Mesendoderm (in vitro differentiated cells): ENCODE measurements at regions not wholly inside any gene's neighbourhood (a gene's known extent, or its start where the extent isn't known, plus 50 kb on each side); places are given as distances from the start of the nearest gene placed in this dataset.

Experiments used
- DNase-seq: peaks from one replicate; pipeline ENCODE4 v3.0.0; 2013
- H2AK5ac ChIP-seq: 2 replicates; pipeline ENCODE4 v1.6.1; 2013; ENCODE audit warnings: low read length, inconsistent platforms
- H2BK120ac ChIP-seq: 2 replicates; pipeline ENCODE4 v1.6.1; 2013; ENCODE audit warnings: low read depth, mild to moderate bottlenecking, low read length, moderate library complexity, mixed read lengths
- H2BK15ac ChIP-seq: replicated peaks from 2 replicates; pipeline ENCODE4 v1.6.1; 2013; ENCODE audit warnings: low read depth, mild to moderate bottlenecking, moderate library complexity
- H2BK5ac ChIP-seq: 2 replicates; pipeline ENCODE4 v1.6.1; 2013; ENCODE audit warnings: low read length, inconsistent platforms
- H3K18ac ChIP-seq: 2 replicates; pipeline ENCODE4 v1.6.1; 2013; ENCODE audit warnings: mild to moderate bottlenecking, low read length, mixed read lengths
- H3K23ac ChIP-seq: one replicate; pipeline ENCODE4 v1.6.1; 2013; ENCODE audit warnings: low read length
- H3K27ac ChIP-seq: 2 replicates; pipeline ENCODE4 v1.5.1; 2013; ENCODE audit warnings: low read depth, mild to moderate bottlenecking, inconsistent platforms, low read length, moderate library complexity
- H3K27me3 ChIP-seq: 2 replicates; pipeline ENCODE4 v1.6.1; 2013; ENCODE audit warnings: low read length, control low read depth, mild to moderate bottlenecking, inconsistent platforms; ENCODE audit not compliant: insufficient read depth, poor library complexity
- H3K36me3 ChIP-seq: 2 replicates; pipeline ENCODE4 v1.6.1; 2013; ENCODE audit warnings: low read length, inconsistent platforms; ENCODE audit not compliant: control insufficient read depth, insufficient read depth
- H3K4ac ChIP-seq: one replicate; pipeline ENCODE4 v1.6.1; 2013; ENCODE audit warnings: low read depth, mild to moderate bottlenecking, low read length, moderate library complexity
- H3K4me1 ChIP-seq: 2 replicates; pipeline ENCODE4 v1.6.1; 2013; ENCODE audit warnings: low read depth, low read length, inconsistent platforms; ENCODE audit not compliant: control insufficient read depth
- H3K4me2 ChIP-seq: 2 replicates; pipeline ENCODE4 v1.6.1; 2013; ENCODE audit warnings: low read length
- H3K4me3 ChIP-seq: 2 replicates; pipeline ENCODE4 v1.5.1; 2013; ENCODE audit warnings: mild to moderate bottlenecking, low read length
- H3K56ac ChIP-seq: one replicate; pipeline ENCODE4 v1.6.1; 2013; ENCODE audit warnings: low read length
- H3K79me1 ChIP-seq: 2 replicates; pipeline ENCODE4 v1.6.1; 2013; ENCODE audit warnings: low read length, inconsistent platforms
- H3K79me2 ChIP-seq: 2 replicates; pipeline ENCODE4 v1.6.1; 2013; ENCODE audit warnings: mild to moderate bottlenecking, low read length; ENCODE audit not compliant: control insufficient read depth, insufficient read depth
- H3K9ac ChIP-seq: 2 replicates; pipeline ENCODE4 v1.6.1; 2013; ENCODE audit warnings: low read length, inconsistent platforms
- H4K5ac ChIP-seq: one replicate; pipeline ENCODE4 v1.6.1; 2013; ENCODE audit warnings: low read length
- H4K8ac ChIP-seq: one replicate; pipeline ENCODE4 v1.6.1; 2013; ENCODE audit warnings: low read depth, mild to moderate bottlenecking, control low read depth, low read length, moderate library complexity
- WGBS: extraction: QIAGEN DNeasy Blood & Tissue Kit; methylation state at CpG from one replicate; pipeline ENCODE4 v1.1.7; 2013; ENCODE audit warnings: low lambda C conversion rate, missing lambda C conversion rate; ENCODE audit not compliant: insufficient coverage; ENCODE audit errors: extremely low coverage; 5-methylcytosine and 5-hydroxymethylcytosine counted together

GRCh38 chr14:88937706-88938105 is 113.3 kb downstream of the TTC8 start:
- Histone ChIP-seq H4K5ac (no peak overlapping the region), H2BK120ac (no peak overlapping the region), H3K79me2 (no peaks in the 10 kb centered on the region), H2BK5ac (no peak overlapping the region), H3K27ac (no peak overlapping the region), H3K9ac (no peak overlapping the region), H2BK15ac (no peak overlapping the region), H3K23ac (no peak overlapping the region), H3K4ac (no peak overlapping the region), H3K4me2 (no peak overlapping the region), H4K8ac (no peak overlapping the region), H3K27me3 (no peaks in the 10 kb centered on the region), H3K56ac (no peak overlapping the region), H3K36me3 (no peaks in the 10 kb centered on the region), H3K18ac (no peak overlapping the region), H3K79me1 (no peaks in the 10 kb centered on the region), H3K4me1 (no peaks in the 10 kb centered on the region), H3K4me3 (no peak overlapping the region), H2AK5ac (no peak overlapping the region)
- WGBS: no CpG with 5 or more reads among the region's 3 CpGs
- no peak for DNase-seq

- no peak overlapping the region for H3K4me2 ChIP-seq
- H3K27ac ChIP-seq: no peak overlapping the region
- no peaks in the 10 kb centered on the region for H3K79me2 ChIP-seq
- H3K9ac ChIP-seq: no peak overlapping the region
- H2BK5ac ChIP-seq: no peak overlapping the region
- DNase-seq: no peak
- no peak overlapping the region for H3K23ac ChIP-seq
- no peaks in the 10 kb centered on the region for H3K79me1 ChIP-seq
- H2BK120ac ChIP-seq: no peak overlapping the region
- H3K4me1 ChIP-seq: no peaks in the 10 kb centered on the region
- H4K5ac ChIP-seq: no peak overlapping the region
- no peak overlapping the region for H3K4me3 ChIP-seq
- H3K4ac ChIP-seq: no peak overlapping the region
- no CpG with 5 or more reads among the region's 3 CpGs for WGBS
- H2BK15ac ChIP-seq: no peak overlapping the region
- no peak overlapping the region for H3K18ac ChIP-seq
- no peaks in the 10 kb centered on the region for H3K27me3 ChIP-seq
- no peak overlapping the region for H2AK5ac ChIP-seq
- H3K56ac ChIP-seq: no peak overlapping the region
- no peak overlapping the region for H4K8ac ChIP-seq
- H3K36me3 ChIP-seq: no peaks in the 10 kb centered on the region
Observed at GRCh38 chr14:88940671-88941070, 116.2 kb downstream of the TTC8 start.

DNA sequence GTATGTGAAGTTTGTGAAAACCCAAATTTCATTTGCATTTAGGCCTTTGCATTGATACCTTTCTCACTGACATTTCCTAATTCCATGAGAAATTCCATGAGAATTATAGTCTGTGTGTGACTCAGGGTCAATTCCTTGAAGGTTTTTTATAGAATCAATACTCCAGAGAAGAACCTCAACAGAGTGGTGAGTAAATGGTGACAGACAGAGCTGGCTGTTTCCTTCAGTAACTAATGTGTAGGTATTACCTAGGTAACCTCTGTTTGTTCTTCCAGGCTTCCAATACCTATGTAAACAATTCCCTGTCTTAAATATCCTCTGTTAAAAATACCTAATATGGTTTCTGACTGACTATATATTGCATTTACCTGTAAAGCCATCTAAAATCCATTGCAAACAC is 117.0 kb downstream of the TTC8 start:
- H3K4me2 ChIP-seq: no peak overlapping the region

DNA sequence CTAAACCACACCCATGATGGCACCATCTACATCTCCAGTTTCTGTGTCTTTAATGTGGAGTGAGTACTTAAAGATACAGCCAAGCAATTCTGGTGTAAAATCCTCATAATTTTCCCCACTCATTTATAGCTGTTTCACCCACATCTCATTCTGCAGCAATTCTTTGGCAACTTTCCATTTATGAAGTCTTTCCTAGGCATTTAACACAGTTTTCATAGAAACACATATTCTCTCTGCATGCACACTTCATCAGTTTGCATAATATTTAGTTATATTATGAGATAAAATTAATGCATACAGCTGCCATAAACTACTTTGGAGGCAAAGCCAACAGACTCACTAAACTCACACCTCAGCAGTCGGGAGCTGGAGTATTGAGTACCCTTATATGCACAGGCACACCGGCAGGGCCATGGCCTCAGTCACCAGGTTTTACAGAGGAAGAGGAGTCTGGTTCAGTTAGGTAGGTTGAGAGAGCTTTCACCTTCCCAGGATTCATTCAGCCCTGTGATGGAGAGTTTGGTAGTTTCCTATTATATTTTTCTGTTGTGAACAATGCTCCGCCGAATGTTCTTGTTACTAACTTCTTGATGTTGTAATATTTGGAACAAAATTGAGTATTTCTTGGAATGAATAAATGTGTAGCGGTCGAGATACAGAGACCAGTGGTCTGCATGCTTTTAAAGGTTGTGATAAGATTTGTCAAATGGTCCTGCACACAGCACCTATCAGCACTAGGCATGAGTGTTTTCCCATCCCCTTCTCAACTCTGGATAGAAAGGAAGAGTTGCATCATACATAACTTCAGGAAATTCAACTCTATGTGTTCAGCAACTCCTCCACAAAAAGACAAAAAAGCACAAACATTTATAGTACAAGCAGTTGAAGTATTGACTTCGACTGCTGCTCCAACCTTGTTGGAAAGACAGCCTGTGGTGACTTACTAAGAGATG is 123.5 kb downstream of the TTC8 start:
- no peak overlapping the region for H4K8ac ChIP-seq
- no peaks in the 10 kb centered on the region for H3K79me2 ChIP-seq
- no peak overlapping the region for H3K23ac ChIP-seq
- DNase-seq: no peak
- no peak overlapping the region for H2BK120ac ChIP-seq
- no peak overlapping the region for H3K27ac ChIP-seq
- no peak overlapping the region for H3K4me3 ChIP-seq
- no peak overlapping the region for H2BK5ac ChIP-seq
- H3K27me3 ChIP-seq: no peaks in the 10 kb centered on the region
- H4K5ac ChIP-seq: no peak overlapping the region
- no peaks in the 10 kb centered on the region for H3K36me3 ChIP-seq
- no peak overlapping the region for H2AK5ac ChIP-seq
- H3K4me2 ChIP-seq: no peak overlapping the region
- no peaks in the 10 kb centered on the region for H3K4me1 ChIP-seq
- no CpG with 5 or more reads among the region's 7 CpGs for WGBS
- H3K79me1 ChIP-seq: no peaks in the 10 kb centered on the region
- H2BK15ac ChIP-seq: no peak overlapping the region
- no peak overlapping the region for H3K4ac ChIP-seq
- no peak overlapping the region for H3K56ac ChIP-seq
- no peak overlapping the region for H3K9ac ChIP-seq
- H3K18ac ChIP-seq: no peak overlapping the region

More for the DNA sequence above, 117.0 kb downstream of the TTC8 start:
- H2BK15ac ChIP-seq: no peak overlapping the region
- H2AK5ac ChIP-seq: no peak overlapping the region
- no peak overlapping the region for H4K8ac ChIP-seq
- H4K5ac ChIP-seq: no peak overlapping the region
- H3K36me3 ChIP-seq: no peaks in the 10 kb centered on the region
- no peak overlapping the region for H3K4ac ChIP-seq
- no peaks in the 10 kb centered on the region for H3K4me1 ChIP-seq
- H3K27me3 ChIP-seq: no peaks in the 10 kb centered on the region
- H3K56ac ChIP-seq: no peak overlapping the region
- H2BK5ac ChIP-seq: no peak overlapping the region
- H3K79me1 ChIP-seq: no peaks in the 10 kb centered on the region
- H2BK120ac ChIP-seq: no peak overlapping the region
- H3K79me2 ChIP-seq: no peaks in the 10 kb centered on the region
- no peak overlapping the region for H3K9ac ChIP-seq
- no peak for DNase-seq
- no peak overlapping the region for H3K23ac ChIP-seq
- no peak overlapping the region for H3K18ac ChIP-seq
- H3K27ac ChIP-seq: no peak overlapping the region
- no peak overlapping the region for H3K4me3 ChIP-seq

- Histone ChIP-seq H3K27me3 (no peaks in the 10 kb centered on the region), H3K4me2 (no peak overlapping the region), H3K9ac (no peak overlapping the region), H2BK15ac (no peak overlapping the region), H3K18ac (no peak overlapping the region), H3K4me1 (no peaks in the 10 kb centered on the region), H2BK120ac (no peak overlapping the region), H3K56ac (no peak overlapping the region), H3K79me1 (no peaks in the 10 kb centered on the region), H3K4ac (no peak overlapping the region), H3K27ac (no peak overlapping the region), H3K4me3 (no peak overlapping the region), H2BK5ac (no peak overlapping the region), H4K5ac (no peak overlapping the region), H3K79me2 (no peaks in the 10 kb centered on the region), H3K36me3 (no peaks in the 10 kb centered on the region), H3K23ac (no peak overlapping the region), H2AK5ac (no peak overlapping the region), H4K8ac (no peak overlapping the region)
- WGBS: no CpG with 5 or more reads among the region's 2 CpGs
- DNase-seq: peak; percentile 30
Observed at GRCh38 chr14:88950069-88950468, 125.6 kb downstream of the TTC8 start.

DNA sequence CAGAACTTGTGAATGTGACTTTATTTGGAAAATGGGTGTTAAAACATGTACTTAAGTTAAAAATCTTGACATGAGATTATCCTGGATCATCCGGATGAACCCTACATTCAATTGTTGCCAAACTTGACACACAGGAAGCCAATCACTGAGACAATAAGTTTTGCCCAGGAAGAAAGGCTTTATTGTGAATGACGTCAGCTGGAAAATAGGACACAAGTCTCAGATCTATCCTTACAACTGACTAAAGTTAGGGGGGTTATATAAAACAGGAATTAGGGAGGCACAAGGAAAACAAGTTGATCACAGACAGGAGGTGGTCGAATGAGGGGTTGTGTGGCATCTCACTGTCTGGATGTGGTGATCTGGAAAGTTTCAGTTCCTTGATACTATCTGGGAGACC is 126.9 kb downstream of the TTC8 start:
- no peak overlapping the region for H3K56ac ChIP-seq
- H2BK5ac ChIP-seq: no peak overlapping the region
- no peak overlapping the region for H3K4ac ChIP-seq
- H3K79me1 ChIP-seq: no peaks in the 10 kb centered on the region
- H4K8ac ChIP-seq: no peak overlapping the region
- H3K79me2 ChIP-seq: no peaks in the 10 kb centered on the region
- H3K4me2 ChIP-seq: no peak overlapping the region
- DNase-seq: no peak
- no peak overlapping the region for H3K23ac ChIP-seq
- H3K27me3 ChIP-seq: no peaks in the 10 kb centered on the region
- no CpG with 5 or more reads among the region's 3 CpGs for WGBS
- H2AK5ac ChIP-seq: no peak overlapping the region
- H2BK15ac ChIP-seq: no peak overlapping the region
- H3K36me3 ChIP-seq: no peaks in the 10 kb centered on the region
- H3K18ac ChIP-seq: no peak overlapping the region
- H3K9ac ChIP-seq: no peak overlapping the region
- no peak overlapping the region for H3K27ac ChIP-seq
- no peak overlapping the region for H3K4me3 ChIP-seq
- no peaks in the 10 kb centered on the region for H3K4me1 ChIP-seq
- no peak overlapping the region for H2BK120ac ChIP-seq
- H4K5ac ChIP-seq: no peak overlapping the region
